ENCODE measurements at regions not wholly inside any gene's neighbourhood (a gene's known extent, or its start where the extent isn't known, plus 50 kb on each side); places are given as distances from the start of the nearest gene placed in this dataset.
A peak's percentile ranks its signal among the peaks of the same experiment; 100 is the strongest.

- H3K79me1 ChIP-seq (ENCODE audit: low read depth, low read length) = no peaks in the 10 kb centered on the region
- no peak for FAIRE-seq
- peaks cover 0 to 3% (median 0%) of the 10 kb centered on the region in 4 experiments; a peak in 1 of 8 replicates for H3K36me3 ChIP-seq (ENCODE audit: control insufficient read depth in 2 of 4, insufficient read depth in 4 of 4, low read length in 3 of 4)
- H3K4me1 ChIP-seq (replicated peaks in 1 of 4; ENCODE audit: control insufficient read depth in 3 of 4, insufficient read depth in 4 of 4, low read length in 3 of 4) = peaks cover 0 to 11% (median 4%) of the 10 kb centered on the region in 4 experiments; a peak in 5 of 7 replicates
- no peaks in the 10 kb centered on the region for H3K23me2 ChIP-seq (ENCODE audit: low read depth, low read length)
- DNase-seq (ENCODE audit: low read depth in 1 of 2, low spot score in 2 of 2) = no peak
- H3K27me3 ChIP-seq (replicated peaks in 1 of 4; ENCODE audit: control insufficient read depth in 3 of 4, extremely low read depth in 1 of 4, insufficient read depth in 3 of 4, low read length in 3 of 4) = peaks cover 0 to 3% (median 0%) of the 10 kb centered on the region in 4 experiments; a peak in 1 of 7 replicates
- H2BK12ac ChIP-seq (ENCODE audit: low read depth, low read length) = peak overlapping the region; percentile 71
- POLR2A ChIA-PET (ENCODE audit: partially characterized antibody) = interaction anchor here (1.1 to 1.5 kb wide), 2 partner anchors 13 to 20 kb away, joined by 3 read pairs; no protein-coding TSS in a partner anchor
- TF ChIP-seq KDM1A (IDR thresholded peaks at IDR 0.05; ENCODE audit: borderline replicate concordance, low read length) (no peak), NRF1 (IDR thresholded peaks at IDR 0.05; ENCODE audit: low read depth, low read length) (no peak), RXRA (IDR thresholded peaks at IDR 0.05; ENCODE audit: insufficient read depth, low read depth, low read length) (no peak)
- CTCF ChIA-PET (ENCODE audit: partially characterized antibody) = interaction anchor here (0.6 kb wide), 1 partner anchor 38 kb away, joined by 3 read pairs; no protein-coding TSS in a partner anchor
- H3K56ac ChIP-seq (replicated peaks; ENCODE audit: insufficient read length, low read depth, low read length) = no peak overlapping the region
- peak overlapping the region; percentile 0; the same call in 1 of the 2 replicates for H2AK5ac ChIP-seq (ENCODE audit: low read depth, low read length)
- H3K4me2 ChIP-seq (ENCODE audit: insufficient read depth in 1 of 2, low read depth in 2 of 2, low read length in 2 of 2) = no peak overlapping the region
- peak overlapping the region; percentile 38 for H4K8ac ChIP-seq (ENCODE audit: extremely low read depth, insufficient read depth, low read length)
- H2BK20ac ChIP-seq (ENCODE audit: low read length) = no peak overlapping the region; the same call in 1 of the 2 replicates
- H4K5ac ChIP-seq (ENCODE audit: insufficient read length, low read depth, low read length) = no peak overlapping the region
- no peaks in the 10 kb centered on the region for H4K20me1 ChIP-seq (replicated peaks in 1 of 2; ENCODE audit: control insufficient read depth in 1 of 2, insufficient read depth in 2 of 2, low read length in 2 of 2)
- H2BK120ac ChIP-seq (replicated peaks; ENCODE audit: low read depth, low read length) = no peak overlapping the region
- no peak overlapping the region for H3K23ac ChIP-seq (ENCODE audit: insufficient read length)
- no peak overlapping the region for H3K27ac ChIP-seq (ENCODE audit: low read depth, low read length)
- H2BK5ac ChIP-seq (ENCODE audit: low read depth, low read length) = peak overlapping the region; percentile 82; the same call in 1 of the 2 replicates
- no peak overlapping the region for H3K14ac ChIP-seq (ENCODE audit: insufficient read length)
- no peak overlapping the region for H2BK15ac ChIP-seq (ENCODE audit: low read length)
- H3K18ac ChIP-seq (ENCODE audit: extremely low read depth, low read length) = no peak overlapping the region
- WGBS, 2 experiments (ENCODE audit: extremely low coverage in 1 of 2, insufficient coverage in 1 of 2, insufficient read length in 1 of 2, insufficient replicate concordance in 2 of 2, low coverage in 1 of 2, low lambda C conversion rate in 2 of 2, missing lambda C conversion rate in 1 of 2) = 90% methylated on average over 6 of the region's 6 CpGs; no CpG with 5 or more reads in 1 of the 2 experiments
- H3K9me3 ChIP-seq (ENCODE audit: insufficient read depth in 2 of 2, low read depth in 1 of 2, low read length in 1 of 2) = peaks cover 0 to 9% of the 10 kb centered on the region in 2 experiments; a peak in 1 of 4 replicates
- H3K4me3 ChIP-seq (ENCODE audit: extremely low read depth in 1 of 4, insufficient read depth in 2 of 4, low read depth in 3 of 4, low read length in 4 of 4) = no peak overlapping the region
- no peak overlapping the region for H3K9ac ChIP-seq (replicated peaks in 1 of 4; ENCODE audit: extremely low read depth in 1 of 4, low read depth in 3 of 4, low read length in 3 of 4)
- H3K79me2 ChIP-seq (ENCODE audit: control insufficient read depth in 1 of 2, insufficient read depth in 2 of 2, low read length in 2 of 2) = no peaks in the 10 kb centered on the region
- H2AFZ ChIP-seq (ENCODE audit: low read length) = no peak overlapping the region
- no peak overlapping the region for H4K91ac ChIP-seq (replicated peaks; ENCODE audit: insufficient read length, low read length)
- no peak overlapping the region for H3K4ac ChIP-seq (replicated peaks; ENCODE audit: insufficient read length, low read depth, low read length)
Measured at GRCh38 chr13:21924958-21925357, 254.1 kb downstream of the FGF9 start.
